SHP77 treated with DMSO at 0.1 percent for 48 hours (cell line): ENCODE measurements at regions not wholly inside any gene's neighbourhood (a gene's known extent, or its start where the extent isn't known, plus 50 kb on each side); places are given as distances from the start of the nearest gene placed in this dataset.

Experiments
- DNase-seq: peaks from one replicate; lab custom pipeline; 2025; lab: John Stamatoyannopoulos, UW

- no peak for DNase-seq
These were observed 178.6 kb downstream of the RAB11FIP2 start for GRCh38 chr10:117868151-117868550.

- no peak for DNase-seq
These were observed 170.9 kb downstream of the RAB11FIP2 start for GRCh38 chr10:117875793-117876192.

GRCh38 chr10:117876210-117876609 is 170.5 kb downstream of the RAB11FIP2 start:
- no peak for DNase-seq

- no peak for DNase-seq
These were observed 168.1 kb downstream of the RAB11FIP2 start for GRCh38 chr10:117878626-117879025.

GRCh38 chr10:117884093-117884492 is 162.6 kb downstream of the RAB11FIP2 start:
- DNase-seq = no peak

GRCh38 chr10:117884592-117884991 is 162.1 kb downstream of the RAB11FIP2 start:
- DNase-seq = no peak

GRCh38 chr10:117885206-117885829 is 161.4 kb downstream of the RAB11FIP2 start:
- DNase-seq = no peak

DNA sequence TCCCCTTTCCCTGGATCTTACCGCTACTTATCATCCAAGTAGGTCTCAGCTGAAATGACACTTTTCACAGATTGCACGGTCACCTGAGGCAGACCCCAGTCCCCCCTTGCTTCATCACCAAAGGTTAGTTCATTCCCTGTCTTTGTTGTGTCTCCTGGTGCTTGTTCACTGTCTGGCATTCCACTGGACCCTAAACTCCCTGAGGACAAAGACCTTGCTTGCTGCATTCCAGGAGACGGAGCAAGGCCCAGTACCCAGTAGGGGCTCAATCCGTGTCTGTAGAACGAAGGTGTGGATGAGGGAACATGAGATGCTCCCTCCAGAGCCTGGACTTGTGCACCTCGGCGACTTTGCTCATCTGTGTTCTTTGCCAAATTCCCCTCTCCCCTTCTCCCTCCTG is 160.0 kb downstream of the RAB11FIP2 start:
- no peak for DNase-seq

GRCh38 chr10:117889664-117890063 is 157.1 kb downstream of the RAB11FIP2 start:
- no peak for DNase-seq

- DNase-seq = no peak
These were observed 154.0 kb downstream of the RAB11FIP2 start for GRCh38 chr10:117892681-117893220.

GRCh38 chr10:117894339-117894738 is 152.4 kb downstream of the RAB11FIP2 start:
- no peak for DNase-seq

DNA sequence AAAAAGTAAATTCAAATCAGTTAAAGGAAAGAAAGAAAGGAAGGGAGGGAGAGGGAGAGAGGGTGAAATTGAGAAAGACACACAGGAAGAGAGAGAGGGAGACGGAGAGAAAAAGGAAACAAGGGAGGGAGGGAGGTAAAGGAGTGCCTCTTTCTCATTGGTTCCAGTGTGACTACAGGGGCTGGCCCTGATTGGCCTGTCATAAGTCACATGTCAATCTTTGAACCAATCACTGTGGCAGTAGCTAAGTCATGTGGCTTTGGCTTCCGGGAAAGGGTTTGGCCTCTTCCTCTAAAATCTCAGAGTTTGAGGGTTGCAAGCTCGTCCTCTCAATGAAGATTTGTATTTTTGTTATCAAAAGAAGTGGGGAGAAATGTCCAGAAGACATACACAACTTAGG is 150.2 kb downstream of the RAB11FIP2 start:
- no peak for DNase-seq

- no peak for DNase-seq
These were observed 147.5 kb downstream of the RAB11FIP2 start for GRCh38 chr10:117899181-117899683.

DNA sequence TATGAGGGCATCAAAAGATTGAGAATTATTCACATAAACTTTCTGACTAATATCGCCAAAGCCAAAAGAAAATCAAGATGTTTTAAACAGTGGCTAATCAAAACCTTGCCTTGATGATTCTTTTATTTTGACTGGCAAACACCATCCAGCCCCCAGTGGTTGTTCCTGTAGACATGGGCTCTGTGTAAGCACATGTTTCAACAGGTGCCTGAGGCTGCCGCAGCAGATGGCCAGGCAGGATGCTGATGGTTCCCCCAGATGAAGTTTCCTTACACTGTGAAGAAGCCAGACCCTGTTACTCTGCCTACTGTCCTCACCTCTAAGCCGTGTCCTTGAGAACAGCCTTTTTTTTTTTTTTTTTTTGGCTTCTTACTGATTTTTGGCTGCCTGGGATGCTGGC is 146.5 kb downstream of the RAB11FIP2 start:
- no peak for DNase-seq

DNA sequence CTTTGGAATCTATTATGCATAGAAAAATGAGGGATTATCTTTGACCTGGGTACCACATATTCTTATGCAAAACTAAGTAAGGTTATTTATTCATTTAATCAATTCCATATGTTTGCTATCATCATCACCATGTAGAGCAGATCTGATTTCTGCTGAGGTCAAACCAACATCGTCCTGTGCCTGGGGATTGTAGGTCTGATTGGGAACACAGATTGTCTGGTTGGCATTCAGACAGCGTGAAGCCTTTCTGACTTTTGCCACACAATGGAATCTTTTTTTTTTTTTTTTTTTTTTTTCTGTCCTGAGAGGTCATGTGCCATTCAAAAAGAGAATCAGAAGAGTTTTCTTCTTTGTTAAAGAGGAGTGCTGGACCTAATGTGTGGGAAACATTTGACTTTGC is 142.9 kb downstream of the RAB11FIP2 start:
- DNase-seq = no peak

GRCh38 chr10:117905404-117905803 is 141.3 kb downstream of the RAB11FIP2 start:
- DNase-seq = no peak

DNA sequence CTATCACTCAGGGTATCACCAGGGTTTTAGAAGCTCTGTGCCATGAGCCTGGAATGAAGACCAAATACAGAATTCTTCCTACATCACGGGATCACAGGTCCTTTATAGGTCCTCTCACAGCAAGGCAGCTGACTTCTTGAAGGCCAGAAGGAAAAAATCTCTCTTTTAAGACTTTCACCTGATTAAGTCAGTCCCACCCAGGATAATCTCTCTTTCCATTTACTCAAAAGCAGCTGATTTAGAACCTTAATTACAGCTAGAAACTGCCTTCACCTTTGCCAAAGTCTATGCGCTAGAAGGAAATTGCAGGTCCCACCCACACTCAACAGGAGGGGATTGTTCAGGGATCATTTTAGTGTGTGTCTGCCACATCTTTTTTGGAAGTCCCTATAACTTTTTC is 135.1 kb downstream of the RAB11FIP2 start:
- no peak for DNase-seq

DNA sequence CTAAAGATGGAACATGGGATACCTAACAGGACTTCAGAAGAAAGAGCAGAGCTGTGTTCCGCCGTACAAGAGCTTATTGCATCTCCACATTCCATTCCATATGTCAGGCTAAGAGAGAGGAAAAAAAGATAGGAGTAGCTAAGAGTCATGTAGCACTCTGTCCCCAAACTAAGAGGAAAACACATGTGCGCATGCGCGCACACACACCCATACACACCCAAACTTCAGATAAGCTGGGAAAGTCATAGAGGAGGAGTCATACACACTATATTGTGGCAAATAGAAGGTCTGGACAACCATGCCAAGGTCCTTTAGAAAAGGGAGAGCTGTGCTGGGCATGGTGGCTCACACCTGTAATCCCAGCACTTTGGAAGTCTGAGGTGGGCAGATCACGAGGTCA is 132.4 kb downstream of the RAB11FIP2 start:
- DNase-seq = no peak

DNA sequence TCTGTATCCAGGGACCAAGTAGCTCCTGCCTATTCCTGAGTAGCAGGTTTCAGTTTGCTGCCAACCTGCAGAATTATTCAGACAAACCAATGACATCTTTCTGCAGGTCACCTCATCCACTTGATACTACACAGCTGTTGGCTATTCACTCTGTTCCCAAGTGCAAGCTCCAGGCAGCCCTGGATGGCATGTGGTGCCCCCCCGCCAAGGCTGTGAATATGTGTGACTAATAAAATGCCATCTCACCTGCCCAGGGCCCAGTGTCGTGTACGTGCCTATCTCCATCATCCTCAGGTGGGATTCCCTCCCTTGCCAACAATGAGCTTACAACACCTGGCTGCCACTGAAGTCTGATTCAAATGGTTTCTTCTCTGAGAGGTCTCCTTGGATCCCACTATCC is 125.8 kb downstream of the RAB11FIP2 start:
- no peak for DNase-seq

DNA sequence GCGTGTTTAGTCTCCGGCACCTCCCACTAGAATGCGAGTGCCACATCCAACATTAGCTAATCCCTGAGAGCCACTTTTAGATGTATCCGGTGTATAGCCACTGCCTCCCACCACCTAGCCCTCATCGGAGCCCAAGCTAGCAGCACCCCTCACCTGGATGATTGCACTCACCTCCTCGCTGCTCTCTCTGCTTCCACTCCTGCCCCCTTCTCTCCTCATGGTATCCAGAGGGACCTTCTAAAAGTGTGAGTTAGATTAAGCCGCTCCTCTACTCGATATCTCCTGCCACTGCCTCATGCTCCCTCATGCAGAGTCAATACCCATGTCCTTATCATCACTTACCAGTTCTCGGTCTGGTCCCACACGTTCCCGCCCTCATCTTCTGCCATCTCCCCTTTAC is 125.3 kb downstream of the RAB11FIP2 start:
- DNase-seq = no peak

- DNase-seq = no peak
These were observed 121.9 kb downstream of the RAB11FIP2 start for GRCh38 chr10:117924820-117925219.

GRCh38 chr10:117925369-117925768 is 121.4 kb downstream of the RAB11FIP2 start:
- no peak for DNase-seq

DNA sequence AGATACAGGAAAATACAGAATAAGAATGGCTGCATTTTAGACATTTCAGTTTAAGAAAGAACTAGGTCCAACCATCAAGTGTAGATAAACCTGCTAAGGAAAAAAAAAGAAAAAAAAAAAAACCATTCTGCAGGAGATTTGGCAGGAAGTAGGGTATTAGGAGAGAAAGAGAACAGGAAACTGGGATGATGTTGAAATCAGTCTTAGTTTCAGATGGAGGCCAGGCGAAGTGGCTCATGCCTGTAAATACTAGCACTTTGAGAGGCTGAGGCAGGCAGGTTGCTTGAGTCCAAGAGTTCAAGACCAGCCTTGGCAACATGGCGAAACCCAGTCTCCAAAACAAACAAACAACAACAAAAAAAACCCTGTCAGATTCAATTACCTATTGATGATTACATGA is 120.2 kb downstream of the RAB11FIP2 start:
- no peak for DNase-seq

- DNase-seq = no peak
These were observed 119.4 kb downstream of the RAB11FIP2 start for GRCh38 chr10:117927332-117927731.
